COLO668 (cell line): ENCODE measurements at regions not wholly inside any gene's neighbourhood (a gene's known extent, or its start where the extent isn't known, plus 50 kb on each side); places are given as distances from the start of the nearest gene placed in this dataset.
"Not testable (repeated sequence)": the region's sequence is repeated elsewhere in the genome, so short reads cannot be mapped to it uniquely, and the experiment has no call there.

Experiments used
- DNase-seq: peaks from one replicate; lab custom pipeline; 2025; ENCODE audit not compliant: unreplicated experiment; lab: John Stamatoyannopoulos, UW

GRCh38 chr1:118304722-118305359, 119.8 kb upstream of the SPAG17 start:
- peak; percentile 17 for DNase-seq

GRCh38 chr1:118303534-118303933, 118.5 kb upstream of the SPAG17 start:
- DNase-seq = no peak

GRCh38 chr1:118303064-118303463, 118.0 kb upstream of the SPAG17 start:
- DNase-seq = no peak

GRCh38 chr1:118302145-118302544, 117.1 kb upstream of the SPAG17 start:
- DNase-seq = no peak

- no peak for DNase-seq
These were observed 115.8 kb upstream of the SPAG17 start for GRCh38 chr1:118300808-118301207.

GRCh38 chr1:118298397-118298796, 113.4 kb upstream of the SPAG17 start:
- DNase-seq = no peak

GRCh38 chr1:118297521-118297920, 112.5 kb upstream of the SPAG17 start:
- no peak for DNase-seq

- no peak for DNase-seq
These were observed 110.0 kb upstream of the SPAG17 start for GRCh38 chr1:118294875-118295642.

- no peak for DNase-seq
These were observed 106.6 kb upstream of the SPAG17 start for GRCh38 chr1:118291661-118292060.

- no peak for DNase-seq
These were observed 105.5 kb upstream of the SPAG17 start for GRCh38 chr1:118290571-118290970.

GRCh38 chr1:118290046-118290445, 105.0 kb upstream of the SPAG17 start:
- DNase-seq = no peak

GRCh38 chr1:118280656-118281055, 95.6 kb upstream of the SPAG17 start:
- not testable (repeated sequence) for DNase-seq

GRCh38 chr1:118275472-118276115, 90.6 kb upstream of the SPAG17 start:
- DNase-seq = no peak

- no peak for DNase-seq
These were observed 87.9 kb upstream of the SPAG17 start for GRCh38 chr1:118272884-118273283.

- DNase-seq = no peak
These were observed 86.9 kb upstream of the SPAG17 start for GRCh38 chr1:118271883-118272282.

- DNase-seq = no peak
These were observed 84.6 kb upstream of the SPAG17 start for GRCh38 chr1:118269598-118269997.

GRCh38 chr1:118266436-118266835, 81.4 kb upstream of the SPAG17 start:
- DNase-seq = no peak

- no peak for DNase-seq
These were observed 79.3 kb upstream of the SPAG17 start for GRCh38 chr1:118264343-118264742.

- DNase-seq = no peak
These were observed 77.8 kb upstream of the SPAG17 start for GRCh38 chr1:118262865-118263264.

- DNase-seq = no peak
These were observed 73.9 kb upstream of the SPAG17 start for GRCh38 chr1:118258975-118259374.

GRCh38 chr1:118257946-118258345, 72.9 kb upstream of the SPAG17 start:
- no peak for DNase-seq
